ENCODE measurements at regions not wholly inside any gene's neighbourhood (a gene's known extent, or its start where the extent isn't known, plus 50 kb on each side); places are given as distances from the start of the nearest gene placed in this dataset.
"Not testable (repeated sequence)": the region's sequence is repeated elsewhere in the genome, so short reads cannot be mapped to it uniquely, and the experiment has no call there.

- Histone ChIP-seq H2AFZ (ENCODE audit: low read depth, low read length) (no peak overlapping the region), H3K4me1 (ENCODE audit: low read length) (peaks cover under 1% of the 10 kb centered on the region; the same call in 1 of the 2 replicates), H3K4me3 (ENCODE audit: low read length) (no peak overlapping the region), H3K9ac (ENCODE audit: low read length) (no peak overlapping the region), H3K9me3 (ENCODE audit: insufficient read depth, low read length) (no peaks in the 10 kb centered on the region), H4K20me1 (ENCODE audit: insufficient read depth, low read length) (no peaks in the 10 kb centered on the region), H3K36me3 (replicated peaks; ENCODE audit: low read depth, low read length) (no peaks in the 10 kb centered on the region), H3K27ac (ENCODE audit: low read length) (no peak overlapping the region), H3K4me2 (ENCODE audit: low read length) (no peak overlapping the region), H3K27me3 (ENCODE audit: low read depth, low read length) (no peaks in the 10 kb centered on the region), H3K79me2 (ENCODE audit: low read length) (no peaks in the 10 kb centered on the region)
- TF ChIP-seq CTCF (IDR thresholded peaks at IDR 0.05; ENCODE audit: low read depth, low read length), result no peak
- TF ChIP-seq EZH2phosphoT487 (IDR thresholded peaks at IDR 0.05; ENCODE audit: low read depth), result no peak
Measured at GRCh38 chr1:4178501-4179113, 278.5 kb upstream of the C1orf174 start.

GRCh38 chr1:4179914-4180735 lies 280.1 kb upstream of the C1orf174 start:
- Histone ChIP-seq H3K4me2 (ENCODE audit: low read length) (no peak overlapping the region), H3K79me2 (ENCODE audit: low read length) (no peaks in the 10 kb centered on the region), H3K9ac (ENCODE audit: low read length) (no peak overlapping the region), H3K27me3 (ENCODE audit: low read depth, low read length) (no peaks in the 10 kb centered on the region), H3K4me1 (ENCODE audit: low read length) (no peaks in the 10 kb centered on the region), H3K4me3 (ENCODE audit: low read length) (no peak overlapping the region), H3K36me3 (replicated peaks; ENCODE audit: low read depth, low read length) (no peaks in the 10 kb centered on the region), H4K20me1 (ENCODE audit: insufficient read depth, low read length) (no peaks in the 10 kb centered on the region), H3K27ac (ENCODE audit: low read length) (no peak overlapping the region), H2AFZ (ENCODE audit: low read depth, low read length) (no peak overlapping the region), H3K9me3 (ENCODE audit: insufficient read depth, low read length) (no peaks in the 10 kb centered on the region)
- TF ChIP-seq EZH2phosphoT487 (IDR thresholded peaks at IDR 0.05; ENCODE audit: low read depth), result no peak
- no peak for TF ChIP-seq CTCF (IDR thresholded peaks at IDR 0.05; ENCODE audit: low read depth, low read length)

GRCh38 chr1:4186486-4186885 lies 286.4 kb upstream of the C1orf174 start:
- H3K4me3 ChIP-seq (ENCODE audit: low read length), result not testable (repeated sequence)

GRCh38 chr1:4203501-4203900 lies 303.4 kb upstream of the C1orf174 start:
- no peaks in the 10 kb centered on the region for H3K36me3 ChIP-seq (replicated peaks; ENCODE audit: low read depth, low read length)
- H3K79me2 ChIP-seq (ENCODE audit: low read length), result no peaks in the 10 kb centered on the region
- no peak overlapping the region for H3K9ac ChIP-seq (ENCODE audit: low read length)
- no peaks in the 10 kb centered on the region for H4K20me1 ChIP-seq (ENCODE audit: insufficient read depth, low read length)
- no peak for TF ChIP-seq EZH2phosphoT487 (IDR thresholded peaks at IDR 0.05; ENCODE audit: low read depth)
- TF ChIP-seq CTCF (IDR thresholded peaks at IDR 0.05; ENCODE audit: low read depth, low read length), result no peak
- no peak overlapping the region for H2AFZ ChIP-seq (ENCODE audit: low read depth, low read length)
- no peak overlapping the region for H3K4me2 ChIP-seq (ENCODE audit: low read length)
- peaks cover 6% of the 10 kb centered on the region for H3K9me3 ChIP-seq (ENCODE audit: insufficient read depth, low read length)
- no peaks in the 10 kb centered on the region for H3K4me1 ChIP-seq (ENCODE audit: low read length)
- no peak overlapping the region for H3K27ac ChIP-seq (ENCODE audit: low read length)
- no peak overlapping the region for H3K4me3 ChIP-seq (ENCODE audit: low read length)
- H3K27me3 ChIP-seq (ENCODE audit: low read depth, low read length), result no peaks in the 10 kb centered on the region; the same call in 1 of the 2 replicates

More at GRCh38 chr1:4186486-4186885, 286.4 kb upstream of the C1orf174 start:
- H4K20me1 ChIP-seq (ENCODE audit: insufficient read depth, low read length); H3K79me2 ChIP-seq (ENCODE audit: low read length); H3K27me3 ChIP-seq (ENCODE audit: low read depth, low read length); H3K4me2 ChIP-seq (ENCODE audit: low read length); H3K9me3 ChIP-seq (ENCODE audit: insufficient read depth, low read length); H3K9ac ChIP-seq (ENCODE audit: low read length); H3K4me1 ChIP-seq (ENCODE audit: low read length); H3K36me3 ChIP-seq (replicated peaks; ENCODE audit: low read depth, low read length); H2AFZ ChIP-seq (ENCODE audit: low read depth, low read length); H3K27ac ChIP-seq (ENCODE audit: low read length): not testable (repeated sequence)
